GM12872 (cell line): ENCODE measurements at regions not wholly inside any gene's neighbourhood (a gene's known extent, or its start where the extent isn't known, plus 50 kb on each side); places are given as distances from the start of the nearest gene placed in this dataset.

Experiments used
- CTCF ChIP-seq: IDR thresholded peaks from 3 replicates; pipeline ENCODE4 v1.5.1; 2011; ENCODE audit warnings: low read depth, mild to moderate bottlenecking, low read length, moderate library complexity; ENCODE audit not compliant: insufficient read depth

GRCh38 chr14:22010545-22011252 is 337.1 kb upstream of the OR4E1 start:
- TF ChIP-seq CTCF, result no peak

- no peak for TF ChIP-seq CTCF
These were observed 335.1 kb upstream of the OR4E1 start for GRCh38 chr14:22008766-22009165.

GRCh38 chr14:22007784-22008412 is 334.3 kb upstream of the OR4E1 start:
- TF ChIP-seq CTCF, result no peak

GRCh38 chr14:22007363-22007762 is 333.7 kb upstream of the OR4E1 start:
- TF ChIP-seq CTCF, result no peak

- no peak for TF ChIP-seq CTCF
These were observed 329.8 kb upstream of the OR4E1 start for GRCh38 chr14:22003461-22003860.

- TF ChIP-seq CTCF, result peak; percentile 72
These were observed 329.3 kb upstream of the OR4E1 start for GRCh38 chr14:22002860-22003284.

GRCh38 chr14:21999402-21999801 is 325.8 kb upstream of the OR4E1 start:
- no peak for TF ChIP-seq CTCF
